DMS53 (cell line): ENCODE measurements at regions not wholly inside any gene's neighbourhood (a gene's known extent, or its start where the extent isn't known, plus 50 kb on each side); places are given as distances from the start of the nearest gene placed in this dataset.

Experiments used
- DNase-seq: peaks from one replicate; lab custom pipeline; 2025; lab: John Stamatoyannopoulos, UW

- DNase-seq = peak; percentile 7
These were observed 51.1 kb upstream of the GRIK3 start for GRCh38 chr1:37085393-37085792.

GRCh38 chr1:37089750-37090149, 55.4 kb upstream of the GRIK3 start:
- DNase-seq = no peak

- no peak for DNase-seq
These were observed 56.4 kb upstream of the GRIK3 start for GRCh38 chr1:37090671-37091070.

GRCh38 chr1:37092937-37093336, 58.6 kb upstream of the GRIK3 start:
- no peak for DNase-seq

GRCh38 chr1:37094302-37094701, 60.0 kb upstream of the GRIK3 start:
- DNase-seq = no peak

- DNase-seq = no peak
These were observed 62.2 kb upstream of the GRIK3 start for GRCh38 chr1:37096523-37096922.

GRCh38 chr1:37097731-37098130, 63.4 kb upstream of the GRIK3 start:
- no peak for DNase-seq

- DNase-seq = no peak
These were observed 63.9 kb upstream of the GRIK3 start for GRCh38 chr1:37098237-37098636.

GRCh38 chr1:37100310-37100709, 66.0 kb upstream of the GRIK3 start:
- DNase-seq = no peak

GRCh38 chr1:37102656-37103382, 68.5 kb upstream of the GRIK3 start:
- DNase-seq = no peak

- DNase-seq = no peak
These were observed 71.6 kb upstream of the GRIK3 start for GRCh38 chr1:37105911-37106310.

- DNase-seq = no peak
These were observed 73.0 kb upstream of the GRIK3 start for GRCh38 chr1:37107153-37107907.

- DNase-seq = no peak
These were observed 74.4 kb upstream of the GRIK3 start for GRCh38 chr1:37108596-37109188.

GRCh38 chr1:37112430-37112829, 78.1 kb upstream of the GRIK3 start:
- no peak for DNase-seq

- DNase-seq = no peak
These were observed 79.1 kb upstream of the GRIK3 start for GRCh38 chr1:37113285-37113997.

- no peak for DNase-seq
These were observed 84.5 kb upstream of the GRIK3 start for GRCh38 chr1:37118790-37119189.

GRCh38 chr1:37120279-37120678, 86.0 kb upstream of the GRIK3 start:
- DNase-seq = no peak

- no peak for DNase-seq
These were observed 89.2 kb upstream of the GRIK3 start for GRCh38 chr1:37123276-37124115.

GRCh38 chr1:37124501-37124900, 90.2 kb upstream of the GRIK3 start:
- no peak for DNase-seq

- DNase-seq = no peak
These were observed 91.0 kb upstream of the GRIK3 start for GRCh38 chr1:37125295-37125694.

- no peak for DNase-seq
These were observed 93.0 kb upstream of the GRIK3 start for GRCh38 chr1:37127254-37127748.
